ENCODE measurements at regions not wholly inside any gene's neighbourhood (a gene's known extent, or its start where the extent isn't known, plus 50 kb on each side); places are given as distances from the start of the nearest gene placed in this dataset.

- H3K36me3 Mint-ChIP-seq (ENCODE audit: unreplicated experiment), result no peaks in the 10 kb centered on the region
- H3K4me3 Mint-ChIP-seq (ENCODE audit: unreplicated experiment), result no peak overlapping the region
- peaks cover 4% of the 10 kb centered on the region for H3K27me3 Mint-ChIP-seq (ENCODE audit: unreplicated experiment)
- H3K27ac Mint-ChIP-seq (ENCODE audit: unreplicated experiment), result no peak overlapping the region
- no peaks in the 10 kb centered on the region for H3K4me1 Mint-ChIP-seq (ENCODE audit: low read depth, unreplicated experiment)
- DNase-seq, result no peak
- no peaks in the 10 kb centered on the region for H3K9me3 Mint-ChIP-seq (ENCODE audit: unreplicated experiment)
- TF ChIP-seq, protein P1, sequence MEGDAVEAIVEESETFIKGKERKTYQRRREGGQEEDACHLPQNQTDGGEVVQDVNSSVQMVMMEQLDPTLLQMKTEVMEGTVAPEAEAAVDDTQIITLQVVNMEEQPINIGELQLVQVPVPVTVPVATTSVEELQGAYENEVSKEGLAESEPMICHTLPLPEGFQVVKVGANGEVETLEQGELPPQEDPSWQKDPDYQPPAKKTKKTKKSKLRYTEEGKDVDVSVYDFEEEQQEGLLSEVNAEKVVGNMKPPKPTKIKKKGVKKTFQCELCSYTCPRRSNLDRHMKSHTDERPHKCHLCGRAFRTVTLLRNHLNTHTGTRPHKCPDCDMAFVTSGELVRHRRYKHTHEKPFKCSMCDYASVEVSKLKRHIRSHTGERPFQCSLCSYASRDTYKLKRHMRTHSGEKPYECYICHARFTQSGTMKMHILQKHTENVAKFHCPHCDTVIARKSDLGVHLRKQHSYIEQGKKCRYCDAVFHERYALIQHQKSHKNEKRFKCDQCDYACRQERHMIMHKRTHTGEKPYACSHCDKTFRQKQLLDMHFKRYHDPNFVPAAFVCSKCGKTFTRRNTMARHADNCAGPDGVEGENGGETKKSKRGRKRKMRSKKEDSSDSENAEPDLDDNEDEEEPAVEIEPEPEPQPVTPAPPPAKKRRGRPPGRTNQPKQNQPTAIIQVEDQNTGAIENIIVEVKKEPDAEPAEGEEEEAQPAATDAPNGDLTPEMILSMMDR (IDR thresholded peaks at IDR 0.05; ENCODE audit: partially characterized antibody, unreplicated experiment), result no peak
Measured at GRCh38 chr2:2892378-2892777, 485.2 kb downstream of the EIPR1 start.

DNA sequence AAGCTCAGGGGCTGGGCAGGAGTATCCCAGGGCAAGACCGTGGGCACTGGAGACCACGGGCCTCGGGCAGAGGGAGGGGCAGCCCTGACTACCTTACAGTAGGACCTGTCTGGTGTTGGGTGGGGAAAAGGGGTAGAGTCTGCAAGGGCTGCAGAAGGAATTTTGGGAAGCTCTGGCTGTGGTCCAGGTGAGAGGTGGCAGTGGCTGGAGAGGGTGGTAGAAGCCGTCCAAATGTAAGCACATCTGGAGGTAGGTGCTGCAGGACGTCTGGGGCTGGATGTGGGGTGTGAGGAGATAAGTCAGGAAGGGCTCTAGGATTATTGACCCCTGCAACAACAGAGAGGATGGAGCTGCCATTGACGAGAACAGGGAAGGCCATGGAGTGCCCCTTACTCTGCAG lies 486.7 kb downstream of the EIPR1 start:
- no peaks in the 10 kb centered on the region for H3K36me3 Mint-ChIP-seq (ENCODE audit: unreplicated experiment)
- TF ChIP-seq, protein P1 (IDR thresholded peaks at IDR 0.05; ENCODE audit: partially characterized antibody, unreplicated experiment), result no peak
- DNase-seq, result no peak

DNA sequence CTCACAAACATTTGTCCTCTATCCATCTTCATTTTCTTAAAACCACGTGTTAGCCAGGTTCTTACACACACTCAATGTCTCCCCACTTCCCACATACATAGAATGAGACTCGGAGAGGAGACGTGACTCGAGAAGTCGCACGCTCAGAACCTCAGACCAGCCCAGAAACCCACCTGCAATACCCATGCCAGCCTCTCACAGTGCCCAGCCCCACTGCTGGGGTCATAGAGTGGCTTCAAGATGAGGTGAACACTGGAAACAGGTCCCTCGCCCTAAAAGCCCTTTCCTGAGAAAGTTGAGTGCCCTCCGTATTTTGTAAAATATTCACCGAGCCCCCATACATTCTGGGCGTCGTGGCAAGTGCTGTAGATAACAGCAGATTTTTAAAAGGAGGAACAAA lies 487.4 kb downstream of the EIPR1 start:
- no peaks in the 10 kb centered on the region for H3K4me1 Mint-ChIP-seq (ENCODE audit: low read depth, unreplicated experiment)
- H3K27me3 Mint-ChIP-seq (ENCODE audit: unreplicated experiment), result peaks cover 4% of the 10 kb centered on the region
- no peak overlapping the region for H3K4me3 Mint-ChIP-seq (ENCODE audit: unreplicated experiment)
- TF ChIP-seq, protein P1 (IDR thresholded peaks at IDR 0.05; ENCODE audit: partially characterized antibody, unreplicated experiment), result no peak
- no peaks in the 10 kb centered on the region for H3K9me3 Mint-ChIP-seq (ENCODE audit: unreplicated experiment)
- H3K36me3 Mint-ChIP-seq (ENCODE audit: unreplicated experiment), result no peaks in the 10 kb centered on the region
- no peak overlapping the region for H3K27ac Mint-ChIP-seq (ENCODE audit: unreplicated experiment)
- no peak for DNase-seq

More for the DNA sequence above, 486.7 kb downstream of the EIPR1 start:
- Mint-ChIP-seq H3K27ac (ENCODE audit: unreplicated experiment) (no peak overlapping the region), H3K4me1 (ENCODE audit: low read depth, unreplicated experiment) (no peaks in the 10 kb centered on the region), H3K27me3 (ENCODE audit: unreplicated experiment) (peaks cover 4% of the 10 kb centered on the region), H3K9me3 (ENCODE audit: unreplicated experiment) (no peaks in the 10 kb centered on the region), H3K4me3 (ENCODE audit: unreplicated experiment) (no peak overlapping the region)

DNA sequence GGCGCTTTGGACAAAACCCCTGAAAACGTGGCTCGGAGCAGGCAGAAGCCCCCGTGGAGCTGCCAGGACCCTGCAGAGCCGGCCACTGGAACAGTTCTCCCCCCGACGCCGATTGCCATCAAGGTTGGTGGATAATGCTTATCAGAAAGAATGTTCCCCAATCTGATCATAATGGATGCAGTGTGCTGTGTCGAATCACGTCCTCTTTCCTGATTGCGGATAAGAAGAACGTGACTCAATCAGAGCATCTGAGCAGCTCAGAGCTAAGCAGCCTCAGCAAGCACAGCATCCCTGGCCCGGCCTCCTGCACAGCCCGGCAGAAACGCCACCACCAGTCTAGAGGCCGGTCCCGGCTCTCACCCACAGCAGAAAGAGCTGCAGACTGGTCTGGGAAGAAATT lies 488.0 kb downstream of the EIPR1 start:
- TF ChIP-seq, protein P1 (IDR thresholded peaks at IDR 0.05; ENCODE audit: partially characterized antibody, unreplicated experiment), result no peak
- H3K4me1 Mint-ChIP-seq (ENCODE audit: low read depth, unreplicated experiment), result no peaks in the 10 kb centered on the region
- no peak overlapping the region for H3K27ac Mint-ChIP-seq (ENCODE audit: unreplicated experiment)
- H3K36me3 Mint-ChIP-seq (ENCODE audit: unreplicated experiment), result no peaks in the 10 kb centered on the region
- DNase-seq, result no peak
- H3K9me3 Mint-ChIP-seq (ENCODE audit: unreplicated experiment), result no peaks in the 10 kb centered on the region
- no peak overlapping the region for H3K4me3 Mint-ChIP-seq (ENCODE audit: unreplicated experiment)
- H3K27me3 Mint-ChIP-seq (ENCODE audit: unreplicated experiment), result peaks cover 4% of the 10 kb centered on the region

- H3K4me1 Mint-ChIP-seq (ENCODE audit: low read depth, unreplicated experiment), result no peaks in the 10 kb centered on the region
- no peak for DNase-seq
- TF ChIP-seq, protein P1 (IDR thresholded peaks at IDR 0.05; ENCODE audit: partially characterized antibody, unreplicated experiment), result no peak
- peaks cover 4% of the 10 kb centered on the region for H3K27me3 Mint-ChIP-seq (ENCODE audit: unreplicated experiment)
- no peaks in the 10 kb centered on the region for H3K36me3 Mint-ChIP-seq (ENCODE audit: unreplicated experiment)
- no peak overlapping the region for H3K4me3 Mint-ChIP-seq (ENCODE audit: unreplicated experiment)
- H3K27ac Mint-ChIP-seq (ENCODE audit: unreplicated experiment), result no peak overlapping the region
- H3K9me3 Mint-ChIP-seq (ENCODE audit: unreplicated experiment), result no peaks in the 10 kb centered on the region
Measured at GRCh38 chr2:2889141-2889540, 488.5 kb downstream of the EIPR1 start.

Data from glutamatergic neuron (in vitro differentiated cells).